Spleen (tissue), 11 donors: ENCODE measurements at regions not wholly inside any gene's neighbourhood (a gene's known extent, or its start where the extent isn't known, plus 50 kb on each side); places are given as distances from the start of the nearest gene placed in this dataset.

Source experiments
- DNase-seq: peaks from one replicate; pipeline ENCODE4 v3.0.0-alpha.2; 2020
- H3K27ac ChIP-seq, 8 donors: fragments of 200-600 bp; sonication (generic) in 7 of 8; 1 replicate in 4 of 8; 2 replicates in 4 of 8; pipeline versions ENCODE4 v1.5.0 to v1.8.0; 2016 to 2021; ENCODE audit warnings: inconsistent platforms in 4 of 8, mild to moderate bottlenecking in 4 of 8, moderate library complexity in 1 of 8
- H3K27me3 ChIP-seq, 7 donors: fragments of 200-600 bp; sonication (generic) in 6 of 7; replicated peaks in 1 of 7; 1 replicate in 4 of 7; 2 replicates in 3 of 7; pipeline versions ENCODE4 v1.5.0 to v1.8.0; 2016 to 2021; ENCODE audit warnings: inconsistent platforms in 3 of 7, mild to moderate bottlenecking in 1 of 7
- H3K36me3 ChIP-seq, 6 donors: fragments of 200-600 bp; sonication (generic) in 5 of 6; 1 replicate in 4 of 6; 2 replicates in 2 of 6; pipeline versions ENCODE4 v1.5.0 to v1.8.0; 2016 to 2021; ENCODE audit warnings: inconsistent platforms in 2 of 6
- H3K4me1 ChIP-seq, 6 donors: fragments of 200-600 bp; sonication (generic) in 5 of 6; 1 replicate in 3 of 6; 2 replicates in 3 of 6; pipeline versions ENCODE4 v1.5.0 to v1.8.0; 2016 to 2021; ENCODE audit warnings: inconsistent platforms in 3 of 6
- H3K4me3 ChIP-seq, 8 donors: fragments of 200-600 bp; sonication (generic) in 7 of 8; 1 replicate in 4 of 8; 2 replicates in 4 of 8; pipeline versions ENCODE4 v1.5.0 to v1.8.0; 2016 to 2021; ENCODE audit warnings: inconsistent platforms in 4 of 8, mild to moderate bottlenecking in 4 of 8, moderate library complexity in 2 of 8
- H3K9me3 ChIP-seq, 8 donors: fragments of 200-600 bp; sonication (generic) in 7 of 8; 1 replicate in 4 of 8; 2 replicates in 4 of 8; pipeline versions ENCODE4 v1.5.0 to v1.8.0; 2016 to 2021; ENCODE audit warnings: inconsistent platforms in 4 of 8
- CTCF ChIP-seq, 11 experiments: fragments of 200-600 bp in 7 of 11; fragments of 450-650 bp in 4 of 11; sonication (generic) in 4 of 11; IDR thresholded peaks in 8 of 11; conservative IDR thresholded peaks in 3 of 11; 1 replicate in 7 of 11; 2 replicates in 4 of 11; pipeline versions ENCODE4 v1.4.0 to v1.8.0; 2016 to 2021; ENCODE audit warnings: antibody characterized with exemption in 11 of 11, inconsistent platforms in 4 of 11, mild to moderate bottlenecking in 1 of 11
- POLR2A ChIP-seq, 3 donors: fragments of 450-650 bp; IDR thresholded peaks; one replicate each; pipeline ENCODE4 v1.5.1; 2017; ENCODE audit warnings: antibody characterized with exemption in 3 of 3, mild to moderate bottlenecking in 1 of 3
- POLR2AphosphoS5 ChIP-seq, 3 donors: sonication (generic); formaldehyde crosslinking; IDR thresholded peaks; one replicate each; pipeline ENCODE4 v1.5.1; 2017; ENCODE audit warnings: antibody characterized with exemption in 3 of 3
- WGBS, 5 donors: extraction: QIAGEN DNeasy Blood & Tissue Kit in 3 of 5; methylation state at CpG; one replicate each; pipeline versions ENCODE4 v1.1.5 to v1.1.7; 2013 to 2018; 5-methylcytosine and 5-hydroxymethylcytosine counted together
- intact Hi-C: fragments of 100-400 bp; cut with DNase I; formaldehyde crosslinking; loops from one replicate; pipeline ENCODE4 v1.15.0; 2023; ENCODE audit warnings: low total_unique reads
- donor health status: healthy with polysubstance abuse.
- donor health status: DM: no; HTN: no; CAD: no; lungs with moderate emphysema.
- donor health status: DM: no; HTN: no; CAD: no.
- donor health status: Bipolar disorder and iron deficiency.
- donor health status: healthy.
- donor health status: DM: no; HTN: no; CAD: no.
- donor health status: DM: yes; HTN: yes; CAD: no.

GRCh38 chr2:67950919-67951318 is 111.9 kb downstream of the C1D start:
- TF ChIP-seq CTCF (IDR thresholded peaks at IDR 0.05 in 8 of 11, conservative IDR thresholded peaks at IDR 0.05 in 3 of 11) (no peak), POLR2A (IDR thresholded peaks at IDR 0.05) (no peak), POLR2AphosphoS5 (IDR thresholded peaks at IDR 0.05) (no peak)
- H3K4me3 ChIP-seq, result no peak overlapping the region
- WGBS, 5 donors, result 31 to 54% (median 43%) methylated on average over 2 of the region's 2 CpGs

GRCh38 chr2:67952066-67952465 is 110.7 kb downstream of the C1D start:
- WGBS, 5 donors, result 82 to 92% (median 83%) methylated on average over 4 of the region's 4 CpGs
- Histone ChIP-seq H3K36me3 (no peaks in the 10 kb centered on the region), H3K4me1 (no peaks in the 10 kb centered on the region), H3K27me3 (peaks cover 0 to 5% (median 0%) of the 10 kb centered on the region in 7 donors), H3K27ac (no peak overlapping the region), H3K9me3 (no peaks in the 10 kb centered on the region), H3K4me3 (no peak overlapping the region)
- no peak for DNase-seq
- TF ChIP-seq POLR2A (IDR thresholded peaks at IDR 0.05) (no peak), CTCF (IDR thresholded peaks at IDR 0.05 in 8 of 11, conservative IDR thresholded peaks at IDR 0.05 in 3 of 11) (no peak), POLR2AphosphoS5 (IDR thresholded peaks at IDR 0.05) (no peak)
- intact Hi-C loops, result no loop called here

More at GRCh38 chr2:67950919-67951318, 111.9 kb downstream of the C1D start:
- peaks cover 0 to 5% (median 0%) of the 10 kb centered on the region in 7 donors for H3K27me3 ChIP-seq
- no peak for DNase-seq
- H3K27ac ChIP-seq, result no peak overlapping the region
- H3K4me1 ChIP-seq, result no peaks in the 10 kb centered on the region
- intact Hi-C loops, result no loop called here
- H3K9me3 ChIP-seq, result no peaks in the 10 kb centered on the region
- no peaks in the 10 kb centered on the region for H3K36me3 ChIP-seq

GRCh38 chr2:67954093-67954748 is 108.6 kb downstream of the C1D start:
- no peak for DNase-seq
- intact Hi-C loops, result no loop called here
- peaks cover 0 to 4% (median 0%) of the 10 kb centered on the region in 7 donors for H3K27me3 ChIP-seq
- no peak overlapping the region for H3K4me3 ChIP-seq
- no peaks in the 10 kb centered on the region for H3K36me3 ChIP-seq
- 58 to 84% (median 68%) methylated on average over 6 of the region's 6 CpGs for WGBS, 5 donors
- peaks cover 0 to 13% (median 8%) of the 10 kb centered on the region in 8 donors for H3K9me3 ChIP-seq
- H3K27ac ChIP-seq, result no peak overlapping the region
- H3K4me1 ChIP-seq, result no peaks in the 10 kb centered on the region
- no peak for TF ChIP-seq POLR2AphosphoS5 (IDR thresholded peaks at IDR 0.05)
- no peak for TF ChIP-seq POLR2A (IDR thresholded peaks at IDR 0.05)
- no peak for TF ChIP-seq CTCF (IDR thresholded peaks at IDR 0.05 in 8 of 11, conservative IDR thresholded peaks at IDR 0.05 in 3 of 11)

- intact Hi-C loops, result no loop called here
- no peak for TF ChIP-seq POLR2A (IDR thresholded peaks at IDR 0.05)
- no peak for TF ChIP-seq POLR2AphosphoS5 (IDR thresholded peaks at IDR 0.05)
- TF ChIP-seq CTCF (IDR thresholded peaks at IDR 0.05 in 8 of 11, conservative IDR thresholded peaks at IDR 0.05 in 3 of 11), result no peak
- H3K9me3 ChIP-seq, result peaks cover 0 to 13% (median 8%) of the 10 kb centered on the region in 8 donors
- H3K4me1 ChIP-seq, result no peaks in the 10 kb centered on the region
- H3K4me3 ChIP-seq, result no peak overlapping the region
- WGBS, 5 donors, result 81 to 90% (median 86%) methylated on average over 7 of the region's 7 CpGs
- H3K27ac ChIP-seq, result no peak overlapping the region
- H3K27me3 ChIP-seq, result peaks cover 0 to 4% (median 0%) of the 10 kb centered on the region in 7 donors
- DNase-seq, result no peak
- no peaks in the 10 kb centered on the region for H3K36me3 ChIP-seq
These were observed 106.8 kb downstream of the C1D start for GRCh38 chr2:67955748-67956603.
